ENCODE measurements at regions not wholly inside any gene's neighbourhood (a gene's known extent, or its start where the extent isn't known, plus 50 kb on each side); places are given as distances from the start of the nearest gene placed in this dataset.
"Not testable (repeated sequence)": the region's sequence is repeated elsewhere in the genome, so short reads cannot be mapped to it uniquely, and the experiment has no call there.

DNA sequence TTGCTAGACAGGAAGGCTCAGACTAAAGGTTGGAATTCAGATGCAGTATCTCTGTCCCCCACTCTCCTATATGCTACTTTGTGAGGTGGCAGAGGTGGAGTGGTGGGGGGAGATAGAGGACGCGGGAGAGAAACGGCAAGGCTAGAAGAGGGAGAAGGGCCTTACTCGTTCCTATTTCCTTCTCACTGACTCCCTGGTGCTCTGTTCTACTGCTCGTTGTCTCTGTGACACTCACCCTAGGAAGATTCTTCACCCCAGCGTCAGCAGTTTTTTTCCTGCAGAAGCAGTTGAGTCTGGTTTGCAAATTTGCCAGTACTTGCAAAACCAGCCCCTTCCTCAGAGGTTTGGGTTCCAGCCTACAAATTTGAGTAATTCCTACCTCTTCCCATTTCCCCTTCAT is 801.1 kb upstream of the SLC35B3 start:
- DNase-seq (ENCODE audit: low read depth) = no peak
- Histone ChIP-seq H3K36me3 (ENCODE audit: control insufficient read depth, insufficient read depth, low read length, severe bottlenecking) (no peaks in the 10 kb centered on the region), H3K4me1 (ENCODE audit: control insufficient read depth, insufficient read depth, low read length) (no peaks in the 10 kb centered on the region)

DNA sequence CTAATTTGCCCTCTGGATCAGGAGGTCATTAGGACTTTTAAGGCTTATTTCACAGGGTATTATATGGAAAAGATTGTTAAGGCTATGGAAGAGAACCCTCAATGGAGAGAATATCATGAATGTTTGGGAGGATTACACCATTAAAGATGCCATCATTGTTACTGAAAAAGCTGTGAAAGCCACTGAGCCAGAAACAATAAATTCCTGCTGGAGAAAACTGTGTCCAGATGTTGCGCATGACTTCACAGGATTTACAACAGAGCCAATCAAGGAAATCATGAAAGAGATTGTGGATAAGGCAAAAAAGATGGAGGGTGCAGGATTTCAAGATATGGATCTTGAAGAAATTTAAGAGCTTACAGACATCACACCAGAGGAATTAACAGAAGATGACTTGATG is 798.3 kb upstream of the SLC35B3 start:
- Histone ChIP-seq H3K9ac (ENCODE audit: low read length) (no peak overlapping the region), H3K9me3 (ENCODE audit: control insufficient read depth, low read length) (peaks cover 5% of the 10 kb centered on the region), H3K36me3 (ENCODE audit: control insufficient read depth, insufficient read depth, low read length, severe bottlenecking) (no peaks in the 10 kb centered on the region), H3K27me3 (replicated peaks; ENCODE audit: control insufficient read depth, insufficient read depth, low read length) (no peaks in the 10 kb centered on the region), H3K4me3 (ENCODE audit: low read length) (no peak overlapping the region), H3K4me1 (ENCODE audit: control insufficient read depth, insufficient read depth, low read length) (no peaks in the 10 kb centered on the region)
- DNase-seq (ENCODE audit: low read depth) = no peak

More for the DNA sequence above, 801.1 kb upstream of the SLC35B3 start:
- H3K4me3 ChIP-seq (ENCODE audit: low read length) = no peak overlapping the region
- H3K9me3 ChIP-seq (ENCODE audit: control insufficient read depth, low read length) = peaks cover 5% of the 10 kb centered on the region
- H3K27me3 ChIP-seq (replicated peaks; ENCODE audit: control insufficient read depth, insufficient read depth, low read length) = no peaks in the 10 kb centered on the region
- no peak overlapping the region for H3K9ac ChIP-seq (ENCODE audit: low read length)

- no peak for DNase-seq (ENCODE audit: low read depth)
- peaks cover 5% of the 10 kb centered on the region for H3K9me3 ChIP-seq (ENCODE audit: control insufficient read depth, low read length)
- H3K27me3 ChIP-seq (replicated peaks; ENCODE audit: control insufficient read depth, insufficient read depth, low read length) = no peaks in the 10 kb centered on the region
- H3K36me3 ChIP-seq (ENCODE audit: control insufficient read depth, insufficient read depth, low read length, severe bottlenecking) = no peaks in the 10 kb centered on the region
- H3K9ac ChIP-seq (ENCODE audit: low read length) = no peak overlapping the region
- no peak overlapping the region for H3K4me3 ChIP-seq (ENCODE audit: low read length)
- no peaks in the 10 kb centered on the region for H3K4me1 ChIP-seq (ENCODE audit: control insufficient read depth, insufficient read depth, low read length)
Observed at GRCh38 chr6:9233226-9233625, 797.9 kb upstream of the SLC35B3 start.

GRCh38 chr6:9225441-9225871 is 790.1 kb upstream of the SLC35B3 start:
- H3K9ac ChIP-seq (ENCODE audit: low read length) = no peak overlapping the region
- DNase-seq (ENCODE audit: low read depth) = peak; percentile 92
- no peaks in the 10 kb centered on the region for H3K27me3 ChIP-seq (replicated peaks; ENCODE audit: control insufficient read depth, insufficient read depth, low read length)

DNA sequence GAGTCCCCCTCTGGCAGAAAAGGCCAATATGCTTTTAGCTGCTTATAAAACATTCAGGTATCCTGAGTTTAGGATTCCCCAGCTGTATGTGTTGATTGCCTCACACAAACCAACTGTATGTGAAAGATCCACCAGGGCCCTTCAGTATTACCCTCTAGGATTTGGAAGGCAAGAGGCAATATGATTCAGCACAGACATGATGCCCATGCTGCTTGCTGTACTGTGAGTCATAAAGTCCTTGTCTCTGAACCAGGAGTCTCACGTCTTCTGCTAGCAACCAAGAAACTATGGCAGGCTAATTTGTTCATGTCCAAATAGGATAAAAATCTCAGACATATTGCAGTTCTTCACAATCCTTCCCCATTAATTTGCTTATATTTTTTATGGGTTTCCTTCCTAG is 789.2 kb upstream of the SLC35B3 start:
- Histone ChIP-seq H3K4me3 (ENCODE audit: low read length) (no peak overlapping the region), H3K27me3 (replicated peaks; ENCODE audit: control insufficient read depth, insufficient read depth, low read length) (no peaks in the 10 kb centered on the region), H3K9me3 (ENCODE audit: control insufficient read depth, low read length) (no peaks in the 10 kb centered on the region), H3K4me1 (ENCODE audit: control insufficient read depth, insufficient read depth, low read length) (peaks cover 5% of the 10 kb centered on the region), H3K9ac (ENCODE audit: low read length) (no peak overlapping the region), H3K36me3 (ENCODE audit: control insufficient read depth, insufficient read depth, low read length, severe bottlenecking) (no peaks in the 10 kb centered on the region)
- peak; percentile 19 for DNase-seq (ENCODE audit: low read depth)

More at GRCh38 chr6:9225441-9225871, 790.1 kb upstream of the SLC35B3 start:
- H3K36me3 ChIP-seq (ENCODE audit: control insufficient read depth, insufficient read depth, low read length, severe bottlenecking) = no peaks in the 10 kb centered on the region
- peaks cover 5% of the 10 kb centered on the region for H3K4me1 ChIP-seq (ENCODE audit: control insufficient read depth, insufficient read depth, low read length)
- no peaks in the 10 kb centered on the region for H3K9me3 ChIP-seq (ENCODE audit: control insufficient read depth, low read length)
- H3K4me3 ChIP-seq (ENCODE audit: low read length) = no peak overlapping the region

DNA sequence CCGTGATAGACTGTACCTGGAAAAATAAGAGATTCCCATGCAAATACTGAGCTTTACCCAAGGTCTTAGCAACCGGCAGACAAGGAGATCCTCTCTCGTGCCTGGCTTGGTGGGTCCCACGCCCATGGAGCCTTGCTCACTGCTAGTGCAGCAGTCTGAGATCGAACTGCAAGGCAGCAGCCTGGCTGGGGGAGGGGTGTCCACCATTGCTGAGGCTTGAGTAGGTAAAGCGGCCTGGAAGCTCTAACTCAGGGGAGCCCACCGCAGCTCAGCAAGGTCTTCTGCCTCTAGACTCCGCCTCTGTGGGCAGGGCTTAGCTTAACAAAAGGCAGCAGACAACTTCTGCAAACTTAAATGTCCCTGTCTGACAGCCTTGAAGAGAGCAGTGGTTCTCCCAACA is 778.4 kb upstream of the SLC35B3 start:
- H3K36me3 ChIP-seq (ENCODE audit: control insufficient read depth, insufficient read depth, low read length, severe bottlenecking) = not testable (repeated sequence)

DNA sequence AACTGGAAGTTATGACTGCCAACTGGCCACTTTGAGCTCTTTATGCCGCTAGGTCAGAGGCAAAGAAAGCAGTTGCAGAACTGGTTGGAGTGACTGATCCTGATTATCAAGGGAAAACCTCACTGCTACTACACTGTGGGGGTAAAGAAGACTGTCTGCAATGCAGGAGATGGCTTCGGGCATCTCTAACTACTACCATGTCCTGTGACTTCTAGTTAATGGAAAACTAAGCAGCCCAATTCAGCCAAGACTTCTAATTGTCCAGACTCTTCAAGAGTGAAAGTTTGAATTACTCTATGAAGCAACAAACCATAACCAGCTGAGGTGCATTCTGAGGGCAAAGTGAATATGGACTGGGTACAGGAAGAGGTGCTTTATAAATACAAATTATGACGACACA is 773.6 kb upstream of the SLC35B3 start:
- no peaks in the 10 kb centered on the region for H3K27me3 ChIP-seq (replicated peaks; ENCODE audit: control insufficient read depth, insufficient read depth, low read length)

More for the DNA sequence above, 778.4 kb upstream of the SLC35B3 start:
- not testable (repeated sequence) for H3K4me1 ChIP-seq (ENCODE audit: control insufficient read depth, insufficient read depth, low read length); H3K27me3 ChIP-seq (replicated peaks; ENCODE audit: control insufficient read depth, insufficient read depth, low read length); DNase-seq (ENCODE audit: low read depth); H3K9me3 ChIP-seq (ENCODE audit: control insufficient read depth, low read length); H3K9ac ChIP-seq (ENCODE audit: low read length); H3K4me3 ChIP-seq (ENCODE audit: low read length)

DNA sequence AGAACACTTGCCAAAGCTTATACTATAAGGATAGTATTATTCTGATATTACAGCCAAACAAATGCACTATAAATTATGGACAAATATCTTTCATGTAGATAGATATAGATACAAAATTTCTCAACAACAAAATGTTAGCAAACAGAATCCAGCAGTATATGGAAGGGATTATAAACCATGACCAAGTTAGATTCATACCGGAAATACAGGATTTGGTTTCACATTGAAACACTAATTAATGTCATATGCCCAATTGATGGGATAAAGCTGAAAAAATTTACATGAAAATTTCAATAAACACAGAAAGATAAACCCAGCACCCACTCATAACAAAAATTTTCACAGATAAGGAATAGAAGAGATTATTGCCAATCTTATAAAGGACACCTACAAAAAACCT is 770.3 kb upstream of the SLC35B3 start:
- H3K27me3 ChIP-seq (replicated peaks; ENCODE audit: control insufficient read depth, insufficient read depth, low read length) = no peaks in the 10 kb centered on the region
- no peak overlapping the region for H3K4me3 ChIP-seq (ENCODE audit: low read length)
- no peaks in the 10 kb centered on the region for H3K4me1 ChIP-seq (ENCODE audit: control insufficient read depth, insufficient read depth, low read length)
- H3K9ac ChIP-seq (ENCODE audit: low read length) = no peak overlapping the region
- peaks cover 13% of the 10 kb centered on the region for H3K9me3 ChIP-seq (ENCODE audit: control insufficient read depth, low read length)
- no peaks in the 10 kb centered on the region for H3K36me3 ChIP-seq (ENCODE audit: control insufficient read depth, insufficient read depth, low read length, severe bottlenecking)
- peak; percentile 58 for DNase-seq (ENCODE audit: low read depth)

More for the DNA sequence above, 773.6 kb upstream of the SLC35B3 start:
- Histone ChIP-seq H3K4me1 (ENCODE audit: control insufficient read depth, insufficient read depth, low read length) (no peaks in the 10 kb centered on the region), H3K9ac (ENCODE audit: low read length) (no peak overlapping the region), H3K36me3 (ENCODE audit: control insufficient read depth, insufficient read depth, low read length, severe bottlenecking) (no peaks in the 10 kb centered on the region), H3K4me3 (ENCODE audit: low read length) (no peak overlapping the region), H3K9me3 (ENCODE audit: control insufficient read depth, low read length) (peaks cover 13% of the 10 kb centered on the region)
- DNase-seq (ENCODE audit: low read depth) = no peak

DNA sequence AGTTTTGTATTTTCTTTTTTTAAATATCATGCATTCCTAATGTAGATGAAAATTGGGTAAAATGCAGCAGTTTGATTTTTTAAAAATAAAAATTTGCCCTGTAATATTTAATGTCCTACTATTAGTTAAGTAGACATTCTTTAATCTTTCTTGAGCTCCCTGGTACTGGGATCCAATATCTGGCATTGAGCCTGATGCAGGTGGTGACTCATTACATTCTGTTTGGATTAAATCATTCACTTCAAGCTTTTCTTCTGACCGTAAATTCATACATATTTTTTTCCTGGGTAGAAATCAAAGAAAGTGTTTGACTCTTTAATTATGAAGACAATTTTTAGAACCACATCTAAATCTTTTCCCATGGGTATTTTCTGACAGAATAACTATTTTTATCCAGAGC is 768.8 kb upstream of the SLC35B3 start:
- Histone ChIP-seq H3K9me3 (ENCODE audit: control insufficient read depth, low read length) (peaks cover 13% of the 10 kb centered on the region), H3K36me3 (ENCODE audit: control insufficient read depth, insufficient read depth, low read length, severe bottlenecking) (no peaks in the 10 kb centered on the region), H3K27me3 (replicated peaks; ENCODE audit: control insufficient read depth, insufficient read depth, low read length) (no peaks in the 10 kb centered on the region), H3K4me1 (ENCODE audit: control insufficient read depth, insufficient read depth, low read length) (no peaks in the 10 kb centered on the region), H3K9ac (ENCODE audit: low read length) (no peak overlapping the region), H3K4me3 (ENCODE audit: low read length) (no peak overlapping the region)
- peak; percentile 52 for DNase-seq (ENCODE audit: low read depth)

- Histone ChIP-seq H3K4me3 (ENCODE audit: low read length) (no peak overlapping the region), H3K4me1 (ENCODE audit: control insufficient read depth, insufficient read depth, low read length) (no peaks in the 10 kb centered on the region), H3K9ac (ENCODE audit: low read length) (no peak overlapping the region), H3K36me3 (ENCODE audit: control insufficient read depth, insufficient read depth, low read length, severe bottlenecking) (no peaks in the 10 kb centered on the region), H3K27me3 (replicated peaks; ENCODE audit: control insufficient read depth, insufficient read depth, low read length) (no peaks in the 10 kb centered on the region), H3K9me3 (ENCODE audit: control insufficient read depth, low read length) (peaks cover 12% of the 10 kb centered on the region)
- no peak for DNase-seq (ENCODE audit: low read depth)
Observed at GRCh38 chr6:9200712-9201111, 765.4 kb upstream of the SLC35B3 start.

GRCh38 chr6:9197726-9198125 is 762.4 kb upstream of the SLC35B3 start:
- no peak overlapping the region for H3K9ac ChIP-seq (ENCODE audit: low read length)
- H3K9me3 ChIP-seq (ENCODE audit: control insufficient read depth, low read length) = no peaks in the 10 kb centered on the region
- no peaks in the 10 kb centered on the region for H3K36me3 ChIP-seq (ENCODE audit: control insufficient read depth, insufficient read depth, low read length, severe bottlenecking)
- DNase-seq (ENCODE audit: low read depth) = no peak
- no peak overlapping the region for H3K4me3 ChIP-seq (ENCODE audit: low read length)
- no peaks in the 10 kb centered on the region for H3K27me3 ChIP-seq (replicated peaks; ENCODE audit: control insufficient read depth, insufficient read depth, low read length)
- no peaks in the 10 kb centered on the region for H3K4me1 ChIP-seq (ENCODE audit: control insufficient read depth, insufficient read depth, low read length)

- Histone ChIP-seq H3K9ac (ENCODE audit: low read length) (no peak overlapping the region), H3K4me3 (ENCODE audit: low read length) (no peak overlapping the region), H3K36me3 (ENCODE audit: control insufficient read depth, insufficient read depth, low read length, severe bottlenecking) (no peaks in the 10 kb centered on the region), H3K9me3 (ENCODE audit: control insufficient read depth, low read length) (no peaks in the 10 kb centered on the region), H3K27me3 (replicated peaks; ENCODE audit: control insufficient read depth, insufficient read depth, low read length) (no peaks in the 10 kb centered on the region), H3K4me1 (ENCODE audit: control insufficient read depth, insufficient read depth, low read length) (no peaks in the 10 kb centered on the region)
- no peak for DNase-seq (ENCODE audit: low read depth)
Observed at GRCh38 chr6:9195322-9195721, 760.0 kb upstream of the SLC35B3 start.
